GM19035 (cell line): ENCODE measurements at regions not wholly inside any gene's neighbourhood (a gene's known extent, or its start where the extent isn't known, plus 50 kb on each side); places are given as distances from the start of the nearest gene placed in this dataset.
A peak's percentile ranks its signal among the peaks of the same experiment; 100 is the strongest.
"Not testable (repeated sequence)": the region's sequence is repeated elsewhere in the genome, so short reads cannot be mapped to it uniquely, and the experiment has no call there.

Experiments used
- ATAC-seq: cut with Tn5 transposase; IDR thresholded peaks from one replicate; pipeline ENCODE4 v1.9.1; 2021; ENCODE audit not compliant: unreplicated experiment

DNA sequence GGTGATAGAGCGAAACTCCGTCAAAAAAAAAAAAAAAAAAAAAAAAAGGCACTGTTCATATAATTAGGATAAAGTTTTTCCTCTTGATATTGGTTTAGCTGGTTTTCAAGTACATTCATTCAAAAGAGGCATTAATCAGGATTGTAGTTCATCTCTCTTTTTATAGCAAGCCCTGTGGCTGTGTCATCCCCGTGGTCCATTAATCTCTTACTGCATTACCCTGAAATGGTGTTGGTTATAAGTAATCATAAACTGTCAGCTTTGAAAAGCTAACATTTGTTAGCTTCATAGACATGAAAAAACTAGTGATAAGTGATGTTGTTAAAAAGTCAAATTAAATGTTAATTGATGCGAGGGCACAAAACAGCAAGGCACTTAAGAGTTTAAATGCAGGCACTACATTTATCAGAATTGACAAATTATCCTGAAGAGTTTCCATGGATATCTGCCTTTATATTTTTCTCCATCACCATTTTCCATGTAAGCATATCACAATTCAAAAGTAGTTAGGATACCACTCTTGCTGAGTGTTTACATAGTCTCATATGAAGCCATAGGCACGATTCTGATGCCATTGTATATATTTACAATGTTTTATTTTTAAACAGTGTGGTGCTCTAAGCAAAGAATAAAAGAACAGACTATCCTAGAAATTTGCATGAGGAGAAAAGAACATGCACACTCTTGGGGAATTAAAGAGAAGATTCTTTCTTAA is 193.1 kb downstream of the OTOL1 start:
- no peak for ATAC-seq

DNA sequence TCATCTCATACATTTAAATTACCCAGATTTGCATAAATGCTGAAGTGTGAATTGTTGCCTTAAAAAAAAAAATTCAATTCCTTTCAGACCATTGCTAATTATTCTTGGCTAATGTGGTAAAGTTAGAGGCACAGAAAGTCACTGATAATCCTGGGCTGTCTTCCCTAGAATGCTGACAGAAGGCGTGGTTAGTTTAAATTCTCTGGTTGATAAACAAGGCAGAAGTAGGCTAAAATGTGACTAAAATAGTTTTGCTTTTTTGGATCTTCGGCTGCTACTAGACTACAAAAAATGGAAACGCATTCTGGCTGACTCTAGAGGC is 193.7 kb downstream of the OTOL1 start:
- ATAC-seq, result no peak

DNA sequence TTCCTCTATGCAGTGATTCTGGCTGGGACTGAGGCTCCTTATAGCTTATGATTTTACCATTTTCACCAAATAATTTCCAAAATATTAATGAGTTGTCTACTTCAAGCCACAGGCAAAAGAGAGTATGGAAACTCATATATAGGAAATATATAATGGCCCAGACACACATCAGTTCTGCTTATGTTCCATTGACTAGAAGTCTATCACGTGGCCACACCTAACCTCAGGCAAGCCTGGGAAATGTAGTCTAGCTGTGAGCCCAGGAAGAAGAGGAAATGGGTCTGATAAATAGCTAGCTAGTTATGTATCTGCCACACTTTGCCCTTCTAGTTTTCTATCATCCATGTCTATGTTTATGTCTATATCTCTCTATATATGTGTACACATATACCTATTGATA is 195.1 kb downstream of the OTOL1 start:
- no peak for ATAC-seq

DNA sequence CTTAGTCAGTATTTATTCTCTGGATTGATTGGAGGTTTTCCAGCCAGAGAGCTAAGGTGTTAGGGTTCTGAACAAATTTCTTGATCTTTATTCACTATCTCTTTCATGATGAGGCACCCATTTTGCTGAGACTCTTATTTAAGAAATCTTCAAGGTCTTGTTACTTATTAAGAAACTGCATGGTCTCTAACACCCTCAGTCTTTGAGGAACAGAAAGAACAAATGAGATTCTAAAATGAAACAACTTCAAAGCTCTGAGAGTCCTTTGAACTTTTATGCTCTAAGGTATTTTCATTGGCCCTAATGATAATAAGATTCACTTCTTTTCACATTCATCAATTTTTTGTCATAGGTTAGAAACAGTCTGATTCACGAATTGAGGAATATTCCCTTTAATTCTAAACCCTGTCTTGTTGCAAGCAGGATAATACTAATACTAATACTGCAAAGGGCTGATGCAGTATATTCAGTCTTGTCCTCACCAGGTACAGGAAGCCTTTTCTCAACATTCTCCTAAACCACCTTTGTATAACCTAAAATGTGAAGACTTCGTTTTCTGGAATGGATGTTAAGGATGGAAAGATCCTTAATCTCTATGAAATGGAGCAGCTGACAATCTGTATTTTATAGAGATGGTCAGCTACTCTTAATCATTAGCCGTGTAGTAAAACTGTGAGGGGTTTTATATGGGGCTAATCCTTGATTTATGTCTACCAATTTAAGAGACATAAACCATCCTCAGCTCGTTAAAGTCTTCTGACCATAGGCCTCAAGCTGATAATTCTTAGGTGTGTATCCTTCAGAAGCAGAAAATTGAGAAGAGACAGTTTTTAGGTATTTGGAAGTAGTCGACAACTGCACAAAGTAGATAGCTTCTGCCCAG is 198.3 kb downstream of the OTOL1 start:
- ATAC-seq, result no peak

DNA sequence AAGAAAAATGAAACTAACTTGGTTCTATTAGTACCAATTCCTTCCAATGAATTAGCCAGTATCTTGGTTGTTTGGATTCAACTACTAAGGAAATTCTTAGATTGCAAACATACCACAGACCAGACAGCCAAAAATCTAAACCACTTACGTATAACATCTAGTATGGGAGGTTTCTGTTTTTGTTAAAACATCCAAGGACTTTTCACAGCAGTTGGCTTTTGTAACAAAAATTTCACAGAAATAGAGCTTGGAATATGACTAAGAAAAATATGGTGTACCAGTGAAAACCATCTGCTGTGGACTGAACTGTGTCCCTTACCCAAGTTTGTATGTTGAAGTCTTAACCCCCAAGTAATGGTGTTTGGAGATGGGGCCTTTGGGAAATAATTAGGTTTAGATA is 199.2 kb downstream of the OTOL1 start:
- no peak for ATAC-seq

DNA sequence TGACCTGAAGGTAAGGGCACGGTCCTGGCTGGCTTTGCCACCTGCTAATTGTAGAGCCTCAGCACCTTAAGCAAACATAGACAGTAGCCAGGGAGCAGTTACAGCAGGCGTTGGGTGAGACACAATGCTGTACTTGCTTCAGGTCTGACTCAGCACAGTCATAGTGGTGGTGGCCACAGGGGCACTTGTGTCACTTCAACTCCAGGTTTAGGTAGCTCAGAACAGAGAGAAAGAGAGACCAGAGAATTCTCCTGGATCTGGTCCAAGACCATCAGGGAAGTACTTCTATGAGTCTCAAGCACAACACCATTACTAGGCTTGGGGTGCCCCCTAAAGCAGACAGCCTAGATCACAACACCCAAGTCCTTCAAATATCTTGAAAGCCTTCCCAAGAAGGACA is 204.4 kb downstream of the OTOL1 start:
- no peak for ATAC-seq

DNA sequence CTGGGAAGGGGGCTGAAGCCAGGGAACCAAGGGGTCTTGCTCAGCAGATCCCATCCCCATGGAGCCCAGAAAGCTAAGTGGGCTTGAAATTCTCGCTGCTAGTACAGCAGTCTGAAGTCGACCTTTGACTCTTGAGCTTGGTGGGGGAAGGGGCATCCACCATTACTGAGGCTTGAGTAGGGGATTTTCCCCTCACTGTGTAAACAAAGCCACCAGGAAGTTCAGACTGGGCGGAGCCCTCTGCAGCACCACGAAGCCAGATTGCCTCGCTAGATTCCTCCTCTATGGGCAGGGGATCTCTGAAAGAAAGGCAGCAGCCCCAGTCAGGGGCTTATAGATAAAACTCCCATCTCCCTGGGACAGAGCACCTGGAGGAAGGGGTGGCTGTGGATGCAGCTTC is 210.6 kb downstream of the OTOL1 start:
- ATAC-seq, result not testable (repeated sequence)

DNA sequence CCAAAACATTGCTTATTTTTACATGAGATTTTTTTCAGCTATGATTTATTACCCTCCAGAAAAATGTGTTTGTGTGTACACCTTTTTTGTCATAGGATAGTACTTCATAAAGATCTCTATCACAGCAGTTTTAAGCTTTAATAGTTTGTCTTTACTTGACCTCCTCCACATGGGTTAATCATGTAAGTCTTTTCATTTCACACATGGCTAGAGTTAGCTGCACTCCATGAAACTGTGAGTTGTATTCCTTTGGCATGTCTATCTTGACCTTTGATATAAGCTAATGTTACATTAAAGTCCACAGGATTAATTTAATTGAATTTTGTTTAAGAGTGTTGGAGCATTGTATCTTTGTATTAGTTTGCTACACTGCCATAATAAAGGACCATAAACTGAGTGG is 217.1 kb downstream of the OTOL1 start:
- no peak for ATAC-seq

DNA sequence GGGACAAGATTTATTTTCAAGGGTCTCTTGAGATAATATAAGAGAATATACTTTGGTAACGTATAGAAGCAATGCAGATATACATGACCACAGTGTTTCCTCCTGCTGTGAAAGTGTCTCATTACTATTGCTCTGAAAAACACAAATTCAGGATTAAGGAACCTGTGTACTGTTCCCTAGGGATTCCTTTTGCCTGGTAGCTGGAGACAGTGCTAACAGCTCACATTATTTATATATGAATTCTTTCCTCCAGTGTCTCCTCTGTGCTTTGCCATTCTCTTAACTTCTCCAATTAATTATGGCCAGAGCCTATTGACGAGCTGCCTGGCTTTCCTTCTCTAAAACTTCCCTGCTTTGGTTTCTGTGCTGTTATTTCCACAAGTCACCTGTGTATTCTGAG is 235.4 kb downstream of the OTOL1 start:
- no peak for ATAC-seq

DNA sequence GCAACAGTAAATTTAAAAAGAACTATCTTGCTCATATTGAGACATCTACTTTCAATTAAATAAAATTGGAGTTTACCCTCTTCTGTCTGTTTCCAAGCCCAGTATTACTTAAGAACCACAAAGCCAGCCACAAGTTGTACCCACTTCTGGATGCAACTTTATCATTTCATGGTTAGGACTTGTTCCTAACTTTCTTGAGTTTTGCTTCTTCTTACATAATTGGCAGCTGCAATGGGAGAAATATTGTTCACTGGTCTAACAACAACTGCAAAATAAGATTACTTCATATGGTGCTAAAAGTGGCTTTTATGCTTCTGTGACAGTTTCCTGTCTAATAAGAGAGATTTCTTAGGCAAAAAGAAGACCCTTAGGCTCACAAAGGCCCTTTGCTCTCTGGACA is 240.6 kb downstream of the OTOL1 start:
- no peak for ATAC-seq

DNA sequence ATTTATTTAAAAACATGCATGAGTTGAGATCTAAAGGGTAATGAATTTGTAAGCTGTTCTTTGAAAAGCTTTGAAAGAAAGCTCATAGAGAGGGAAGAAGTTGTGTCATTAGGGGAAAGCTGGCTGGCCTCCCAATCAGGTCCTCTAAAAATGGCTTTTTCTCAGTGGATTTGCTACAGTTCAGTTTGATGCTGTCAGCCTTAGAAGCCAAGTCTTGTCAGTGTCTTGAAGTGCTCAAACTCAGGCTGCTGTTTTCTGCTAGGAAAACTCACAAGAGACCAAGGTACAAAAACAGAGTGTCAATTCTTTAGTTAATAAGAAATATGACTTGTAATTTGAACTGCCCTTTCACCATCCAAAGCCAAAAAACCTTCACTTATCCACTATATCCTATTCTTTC is 243.8 kb downstream of the OTOL1 start:
- no peak for ATAC-seq

DNA sequence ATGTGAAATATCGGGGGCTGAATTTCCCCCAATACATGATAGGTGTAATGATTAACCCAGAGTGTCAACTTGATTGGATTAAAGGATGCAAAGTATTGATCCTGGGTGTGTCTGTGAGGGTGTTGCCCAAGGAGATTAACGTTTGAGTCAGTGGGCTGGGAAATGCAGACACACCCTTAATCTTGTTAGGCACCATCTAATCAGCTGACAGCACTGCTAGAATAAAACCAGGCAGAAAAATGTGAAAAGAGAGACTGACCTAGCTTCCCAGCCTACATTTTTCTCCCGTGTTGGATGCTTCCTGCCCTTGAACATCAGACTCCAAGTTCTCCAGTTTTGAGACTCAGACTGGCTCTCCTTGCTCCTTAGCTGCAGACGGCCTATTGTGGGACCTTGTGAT is 247.8 kb downstream of the OTOL1 start:
- no peak for ATAC-seq

DNA sequence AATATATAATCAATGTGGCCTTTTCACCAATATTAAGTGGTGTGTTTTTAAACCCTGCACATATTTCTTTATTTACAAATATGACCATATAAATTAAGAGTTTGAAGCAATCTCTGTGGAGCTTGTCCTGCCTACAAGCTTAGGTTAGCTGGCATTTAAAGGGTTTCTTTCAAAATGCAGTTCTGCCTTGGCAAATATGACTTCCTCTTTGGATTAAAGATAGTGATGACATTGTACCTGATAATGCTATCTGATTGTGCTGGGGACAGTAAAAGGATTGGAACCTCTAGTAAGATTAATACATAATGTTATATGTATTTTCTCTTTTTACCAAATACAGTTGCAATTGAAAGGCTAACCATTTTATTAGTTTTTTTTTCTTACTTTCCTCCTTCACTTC is 249.1 kb downstream of the OTOL1 start:
- ATAC-seq, result no peak

DNA sequence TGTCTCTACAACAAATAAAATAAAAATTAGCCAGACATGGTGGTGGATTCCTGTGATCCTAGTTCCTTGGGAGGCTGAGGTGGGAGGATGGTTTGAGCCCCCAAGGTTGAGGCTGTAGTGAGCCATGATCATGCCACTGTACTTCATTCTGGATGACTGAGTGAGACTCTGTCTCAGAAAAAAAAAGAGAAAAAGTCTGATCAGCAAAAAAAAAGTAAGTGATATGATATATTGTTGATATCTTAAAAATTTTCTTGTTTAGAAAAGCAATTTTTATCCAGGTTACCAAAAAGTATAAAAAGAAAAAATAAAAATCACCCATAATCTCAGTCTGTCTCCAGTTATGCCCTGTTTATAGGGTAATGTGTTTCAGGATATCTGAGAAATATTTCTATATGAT is 251.4 kb downstream of the OTOL1 start:
- no peak for ATAC-seq

DNA sequence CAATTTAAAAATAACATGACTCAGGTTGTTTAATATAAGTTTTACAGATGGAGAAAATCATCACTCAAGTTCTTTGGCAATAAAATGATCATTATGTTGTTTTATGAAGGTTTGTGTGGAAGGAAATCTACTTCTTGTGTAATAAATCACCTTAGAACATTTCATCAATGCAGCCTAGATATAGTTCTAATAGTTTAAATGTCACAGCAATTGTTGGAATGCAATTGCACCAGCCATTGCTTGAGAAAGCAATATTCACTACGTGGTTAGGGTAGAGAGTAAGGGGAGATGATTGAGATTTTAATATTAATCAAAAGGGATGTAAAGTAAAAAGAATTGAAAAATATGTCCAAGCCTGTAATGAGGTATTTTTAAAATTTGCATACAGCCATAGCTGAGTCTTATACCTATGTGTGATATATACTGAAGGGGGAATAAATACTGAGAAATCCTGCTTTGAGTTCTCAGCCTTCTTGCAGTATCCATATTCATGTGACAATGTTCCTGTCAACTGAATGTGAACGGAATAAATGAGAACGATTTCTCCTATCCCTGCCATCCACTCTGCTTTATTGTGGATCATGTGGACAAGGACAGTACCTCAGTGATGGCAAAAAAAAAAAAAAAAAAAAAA is 257.9 kb downstream of the OTOL1 start:
- ATAC-seq, result no peak

DNA sequence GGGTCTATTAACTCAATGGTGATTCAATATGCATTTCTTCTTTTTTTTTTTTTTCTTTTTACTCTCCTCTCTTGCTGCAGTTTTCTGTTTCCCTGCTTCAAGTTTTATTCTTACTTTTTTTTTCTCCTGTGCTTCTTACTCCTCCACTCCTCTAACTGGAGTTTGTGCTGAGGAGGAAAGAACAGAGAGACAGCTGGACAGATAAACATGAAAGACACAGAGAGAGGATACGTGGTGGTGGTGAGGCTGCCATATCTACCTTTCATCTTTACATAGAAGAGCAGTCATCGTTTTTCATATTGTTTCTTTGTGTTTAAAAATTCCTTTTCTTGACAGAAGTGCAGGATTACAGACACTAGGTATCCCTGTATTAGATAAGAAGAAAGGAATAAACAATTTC is 262.8 kb downstream of the OTOL1 start:
- ATAC-seq, result no peak

DNA sequence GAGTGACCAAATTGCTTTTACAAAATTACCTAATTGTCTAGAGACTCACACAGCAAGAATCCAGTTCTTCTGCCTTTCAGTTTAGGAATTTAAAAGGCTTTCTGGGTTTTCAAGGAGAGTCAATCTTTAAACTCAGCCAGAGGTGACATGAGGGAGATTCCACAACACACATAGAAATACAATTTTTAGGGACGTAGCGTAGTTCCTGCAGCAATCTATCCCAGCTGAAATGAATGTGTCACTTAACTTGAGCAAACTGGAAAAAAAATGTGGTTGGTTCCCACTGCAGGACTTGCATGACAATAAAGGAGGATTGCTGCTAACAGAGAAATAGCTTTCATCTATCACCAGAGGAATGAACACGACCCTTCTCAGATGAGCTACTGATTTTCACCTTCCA is 269.7 kb downstream of the OTOL1 start:
- no peak for ATAC-seq

DNA sequence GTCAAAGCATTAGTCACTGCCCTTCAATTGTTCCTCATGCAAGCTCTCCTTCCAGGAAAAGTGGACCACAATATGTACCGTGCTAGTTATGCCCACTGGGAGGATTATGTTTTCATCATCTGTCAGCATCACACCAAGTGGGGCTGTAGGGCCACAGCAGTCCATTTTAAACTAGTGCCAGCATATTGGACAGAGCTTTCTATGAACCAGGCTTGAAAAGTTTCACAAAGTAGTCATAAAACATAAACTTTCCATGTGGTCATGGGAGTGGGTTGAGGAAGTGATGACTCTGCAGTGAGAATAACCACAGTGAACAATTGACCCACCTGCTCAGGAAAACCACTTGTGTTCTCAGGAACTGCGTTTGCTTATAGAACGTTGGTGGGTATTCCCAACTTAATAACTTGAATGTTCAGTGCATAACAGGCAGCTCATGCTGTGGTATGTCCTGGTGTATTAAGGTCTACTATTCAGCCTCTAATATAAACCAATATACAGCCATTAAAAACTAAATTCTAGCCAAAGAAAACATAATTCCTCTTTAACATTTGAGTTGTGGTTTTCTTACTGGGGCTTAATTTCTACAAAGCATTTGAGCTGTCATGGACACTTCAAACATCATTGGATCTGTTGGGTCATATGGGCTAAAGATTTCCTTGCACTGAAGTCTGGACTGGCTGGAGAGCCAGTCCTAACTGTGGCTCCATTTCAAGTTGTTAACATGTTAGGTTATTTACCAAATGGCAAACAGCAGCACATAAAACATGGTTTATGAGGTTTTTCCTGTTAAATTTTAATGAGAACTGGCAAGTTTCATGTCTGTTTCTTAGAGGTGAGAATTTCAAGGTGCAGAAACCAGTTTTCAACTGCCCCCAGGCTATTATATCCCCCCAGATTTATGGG is 274.1 kb downstream of the OTOL1 start:
- ATAC-seq, result peak; percentile 70

DNA sequence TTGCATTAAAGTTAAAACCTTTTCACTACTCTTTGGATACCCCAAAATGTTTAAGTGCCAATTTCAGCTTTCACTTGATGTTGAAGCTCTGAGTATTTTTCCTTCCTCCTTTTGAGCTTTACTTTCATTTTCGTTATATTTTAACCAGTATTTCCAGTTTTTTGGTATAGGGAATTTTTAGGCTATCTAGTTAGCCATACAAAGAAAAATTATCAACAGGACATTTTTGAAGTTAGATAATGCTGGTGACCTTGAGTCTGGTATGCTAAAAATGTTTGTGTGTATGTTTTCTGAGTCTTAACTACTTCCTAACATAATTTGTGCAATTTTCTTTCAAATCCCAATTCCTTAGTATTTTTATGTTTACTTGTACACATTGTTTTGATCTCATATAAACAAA is 284.8 kb downstream of the OTOL1 start:
- no peak for ATAC-seq

DNA sequence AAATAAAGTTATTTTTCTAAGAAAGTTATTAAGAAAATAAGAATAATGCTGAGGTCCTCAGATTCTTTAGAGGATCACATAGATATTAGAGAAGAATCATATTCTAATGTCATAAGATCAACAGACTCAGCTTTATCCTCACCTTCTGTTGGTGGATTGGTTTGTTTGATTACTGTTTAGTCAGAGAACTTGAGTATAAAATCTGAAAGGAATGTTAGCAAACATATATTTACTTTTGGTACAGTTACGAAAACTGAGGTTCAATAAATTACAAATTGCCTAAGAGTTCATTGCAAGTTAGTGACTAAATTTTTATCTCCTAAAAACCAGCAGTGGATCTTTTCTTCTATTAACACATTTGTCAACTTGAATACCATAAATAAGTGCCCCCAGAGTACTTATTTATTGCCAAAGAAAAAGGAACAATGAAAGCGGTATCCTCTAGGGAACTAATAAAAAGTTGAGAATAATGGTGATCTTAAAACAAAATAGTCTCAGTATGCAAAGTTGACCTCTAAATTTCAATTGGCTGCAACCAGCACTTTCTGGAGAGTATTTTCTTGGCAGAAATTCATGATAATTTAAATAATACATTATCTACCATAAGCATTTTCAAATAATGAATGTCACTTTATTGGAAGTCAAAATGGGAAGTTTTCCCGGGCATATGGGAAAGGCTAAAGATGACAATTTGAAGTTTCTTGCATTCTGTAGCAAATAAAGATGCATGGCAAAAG is 296.8 kb downstream of the OTOL1 start:
- ATAC-seq, result no peak

DNA sequence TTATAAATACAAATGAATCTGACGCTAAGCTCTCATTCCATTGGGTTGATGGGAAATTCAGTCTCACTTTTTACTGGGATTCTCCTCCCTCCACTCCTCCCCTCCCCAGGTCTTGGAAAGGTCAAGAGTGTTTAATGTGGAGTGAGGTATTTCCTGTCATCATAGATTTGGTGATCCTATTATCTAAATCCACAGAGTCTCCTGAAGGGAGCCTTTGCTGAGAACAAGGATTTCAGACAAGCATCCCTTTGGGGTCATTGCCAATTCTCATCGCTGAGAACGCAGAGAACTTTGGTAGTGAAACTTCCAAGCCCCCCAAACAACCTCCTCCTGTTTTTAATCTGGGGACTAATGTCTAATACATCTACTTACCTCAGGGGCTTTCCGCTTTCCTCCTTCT is 297.9 kb downstream of the OTOL1 start:
- no peak for ATAC-seq
